ENCODE measurements at regions not wholly inside any gene's neighbourhood (a gene's known extent, or its start where the extent isn't known, plus 50 kb on each side); places are given as distances from the start of the nearest gene placed in this dataset.

DNA sequence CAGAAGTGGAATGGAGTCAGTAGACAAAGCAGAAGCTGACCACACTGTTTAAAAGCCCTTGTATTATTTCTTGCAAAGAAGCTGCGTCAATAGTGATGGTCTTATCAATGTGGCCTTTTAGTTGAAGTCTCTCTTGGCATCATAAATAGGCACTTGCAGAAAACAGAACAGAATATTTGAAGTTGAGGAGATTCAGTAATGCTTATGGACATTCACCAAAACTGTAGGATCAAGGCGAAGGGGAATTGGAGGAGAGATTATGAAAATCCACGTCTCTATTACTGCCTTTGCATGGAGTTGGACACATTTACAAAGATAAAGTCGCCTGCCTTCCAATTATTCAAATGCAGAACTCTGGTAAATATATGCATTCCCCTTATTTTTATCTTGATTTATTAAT is 1482.8 kb downstream of the EFNB2 start:
- TF ChIP-seq TAF1 (IDR thresholded peaks at IDR 0.05; ENCODE audit: low read depth, low read length) (no peak), POLR2AphosphoS5 (IDR thresholded peaks at IDR 0.05; ENCODE audit: low read depth, low read length) (no peak), POLR2A (IDR thresholded peaks at IDR 0.05; ENCODE audit: low read depth, low read length) (no peak), SPI1 (IDR thresholded peaks at IDR 0.05; ENCODE audit: low read depth, low read length) (no peak), POU2F2 (IDR thresholded peaks at IDR 0.05; ENCODE audit: low read depth, low read length) (no peak), PAX5 (IDR thresholded peaks at IDR 0.05; ENCODE audit: insufficient read depth, low read length, severe bottlenecking) (no peak)

Data from GM12891 (cell line).